Activated T-helper 2 cell treated with anti-CD3 and anti-CD28 coated beads, Interferon-gamma antibody, Interleukin-2, Interleukin-4, amounts not matched to agents 10 μg/mL and 5 μg/mL and 100 μg/mL, durations not matched to agents 14 hours and 24 hours and 36 hours (primary cell): ENCODE measurements at regions not wholly inside any gene's neighbourhood (a gene's known extent, or its start where the extent isn't known, plus 50 kb on each side); places are given as distances from the start of the nearest gene placed in this dataset.
"Not testable (repeated sequence)": the region's sequence is repeated elsewhere in the genome, so short reads cannot be mapped to it uniquely, and the experiment has no call there.

Experiments used
- DNase-seq: peaks from one replicate; pipeline ENCODE4 v3.0.0; 2021; ENCODE audit warnings: low spot score
- H3K27ac Mint-ChIP-seq: one replicate; pipeline ENCODE4 v1.8.0; 2021; ENCODE audit warnings: mixed read lengths
- H3K27me3 Mint-ChIP-seq: one replicate; pipeline ENCODE4 v1.8.0; 2021; ENCODE audit warnings: low read depth, mixed read lengths
- H3K36me3 Mint-ChIP-seq: one replicate; pipeline ENCODE4 v1.8.0; 2021; ENCODE audit warnings: low read depth, mixed read lengths
- H3K4me1 Mint-ChIP-seq: one replicate; pipeline ENCODE4 v1.8.0; 2021; ENCODE audit warnings: low read depth, mixed read lengths
- H3K4me3 Mint-ChIP-seq: one replicate; pipeline ENCODE4 v1.8.0; 2021; ENCODE audit warnings: low read depth, mild to moderate bottlenecking, moderate library complexity, mixed read lengths
- H3K9me3 Mint-ChIP-seq: one replicate; pipeline ENCODE4 v1.8.0; 2021; ENCODE audit warnings: mixed read lengths
- intact Hi-C: fragments of 100-400 bp; cut with micrococcal nuclease; formaldehyde crosslinking; loops from one replicate; pipeline ENCODE4 v1.15.1; 2023

GRCh38 chr4:65019775-65020174 is 610.5 kb upstream of the TECRL start:
- DNase-seq, result no peak
- Mint-ChIP-seq H3K4me3 (no peak overlapping the region), H3K4me1 (no peaks in the 10 kb centered on the region)

GRCh38 chr4:65018313-65018712 is 609.1 kb upstream of the TECRL start:
- Mint-ChIP-seq H3K27me3 (no peaks in the 10 kb centered on the region), H3K4me3 (no peak overlapping the region), H3K27ac (no peak overlapping the region), H3K36me3 (no peaks in the 10 kb centered on the region), H3K4me1 (no peaks in the 10 kb centered on the region), H3K9me3 (no peaks in the 10 kb centered on the region)
- intact Hi-C loops, result no loop called here
- no peak for DNase-seq

More at GRCh38 chr4:65019775-65020174, 610.5 kb upstream of the TECRL start:
- intact Hi-C loops, result no loop called here
- no peaks in the 10 kb centered on the region for H3K36me3 Mint-ChIP-seq
- H3K27me3 Mint-ChIP-seq, result no peaks in the 10 kb centered on the region
- H3K9me3 Mint-ChIP-seq, result peaks cover 4% of the 10 kb centered on the region
- H3K27ac Mint-ChIP-seq, result no peak overlapping the region

- Mint-ChIP-seq H3K4me3 (no peak overlapping the region), H3K4me1 (no peaks in the 10 kb centered on the region), H3K36me3 (no peaks in the 10 kb centered on the region), H3K9me3 (no peaks in the 10 kb centered on the region), H3K27me3 (no peaks in the 10 kb centered on the region), H3K27ac (no peak overlapping the region)
- intact Hi-C loops, result no loop called here
- DNase-seq, result no peak
These were observed 604.8 kb upstream of the TECRL start for GRCh38 chr4:65014078-65014477.

GRCh38 chr4:65007841-65008439 is 598.7 kb upstream of the TECRL start:
- Mint-ChIP-seq H3K36me3 (no peaks in the 10 kb centered on the region), H3K4me1 (no peaks in the 10 kb centered on the region), H3K27me3 (no peaks in the 10 kb centered on the region), H3K9me3 (no peaks in the 10 kb centered on the region), H3K27ac (no peak overlapping the region), H3K4me3 (no peak overlapping the region)
- no peak for DNase-seq
- intact Hi-C loops, result no loop called here

- Mint-ChIP-seq H3K36me3 (no peaks in the 10 kb centered on the region), H3K27ac (no peak overlapping the region), H3K4me1 (no peaks in the 10 kb centered on the region), H3K4me3 (no peak overlapping the region), H3K9me3 (peaks cover 8% of the 10 kb centered on the region), H3K27me3 (no peaks in the 10 kb centered on the region)
- DNase-seq, result no peak
- intact Hi-C loops, result no loop called here
These were observed 565.9 kb upstream of the TECRL start for GRCh38 chr4:64975177-64975576.

GRCh38 chr4:64969081-64969480 is 559.8 kb upstream of the TECRL start:
- H3K27ac Mint-ChIP-seq, result no peak overlapping the region
- no peaks in the 10 kb centered on the region for H3K36me3 Mint-ChIP-seq
- H3K4me1 Mint-ChIP-seq, result no peaks in the 10 kb centered on the region
- H3K4me3 Mint-ChIP-seq, result no peak overlapping the region
- H3K27me3 Mint-ChIP-seq, result no peaks in the 10 kb centered on the region
- no peak for DNase-seq
- H3K9me3 Mint-ChIP-seq, result peaks cover 30% of the 10 kb centered on the region
- intact Hi-C loops, result no loop called here

- no peaks in the 10 kb centered on the region for H3K36me3 Mint-ChIP-seq
These were observed 558.0 kb upstream of the TECRL start for GRCh38 chr4:64967286-64967685.

GRCh38 chr4:64960516-64960915 is 551.3 kb upstream of the TECRL start:
- Mint-ChIP-seq H3K4me3 (no peak overlapping the region), H3K27ac (no peak overlapping the region), H3K36me3 (no peaks in the 10 kb centered on the region), H3K27me3 (no peaks in the 10 kb centered on the region), H3K9me3 (peaks cover 25% of the 10 kb centered on the region), H3K4me1 (no peaks in the 10 kb centered on the region)
- intact Hi-C loops, result no loop called here
- DNase-seq, result no peak

More at GRCh38 chr4:64967286-64967685, 558.0 kb upstream of the TECRL start:
- no peaks in the 10 kb centered on the region for H3K27me3 Mint-ChIP-seq
- DNase-seq, result no peak
- intact Hi-C loops, result no loop called here
- no peak overlapping the region for H3K4me3 Mint-ChIP-seq
- peaks cover 30% of the 10 kb centered on the region for H3K9me3 Mint-ChIP-seq
- H3K4me1 Mint-ChIP-seq, result no peaks in the 10 kb centered on the region
- no peak overlapping the region for H3K27ac Mint-ChIP-seq

GRCh38 chr4:64940698-64941097 is 531.4 kb upstream of the TECRL start:
- no peaks in the 10 kb centered on the region for H3K4me1 Mint-ChIP-seq
- H3K36me3 Mint-ChIP-seq, result no peaks in the 10 kb centered on the region
- H3K27ac Mint-ChIP-seq, result no peak overlapping the region
- no peaks in the 10 kb centered on the region for H3K27me3 Mint-ChIP-seq
- H3K4me3 Mint-ChIP-seq, result no peak overlapping the region
- peaks cover 7% of the 10 kb centered on the region for H3K9me3 Mint-ChIP-seq
- intact Hi-C loops, result no loop called here
- DNase-seq, result no peak

- Mint-ChIP-seq H3K27me3 (no peaks in the 10 kb centered on the region), H3K9me3 (peaks cover 11% of the 10 kb centered on the region), H3K36me3 (no peaks in the 10 kb centered on the region), H3K4me3 (no peak overlapping the region), H3K4me1 (no peaks in the 10 kb centered on the region), H3K27ac (no peak overlapping the region)
- intact Hi-C loops, result no loop called here
- DNase-seq, result no peak
These were observed 526.3 kb upstream of the TECRL start for GRCh38 chr4:64935469-64936001.

GRCh38 chr4:64911846-64912245 is 502.6 kb upstream of the TECRL start:
- H3K27me3 Mint-ChIP-seq, result no peaks in the 10 kb centered on the region
- no peak overlapping the region for H3K27ac Mint-ChIP-seq
- peaks cover 13% of the 10 kb centered on the region for H3K9me3 Mint-ChIP-seq
- intact Hi-C loops, result no loop called here
- H3K36me3 Mint-ChIP-seq, result no peaks in the 10 kb centered on the region
- no peaks in the 10 kb centered on the region for H3K4me1 Mint-ChIP-seq
- DNase-seq, result no peak
- H3K4me3 Mint-ChIP-seq, result no peak overlapping the region

GRCh38 chr4:64903986-64904385 is 494.7 kb upstream of the TECRL start:
- Mint-ChIP-seq H3K4me3 (no peak overlapping the region), H3K27me3 (no peaks in the 10 kb centered on the region), H3K4me1 (no peaks in the 10 kb centered on the region), H3K36me3 (no peaks in the 10 kb centered on the region), H3K9me3 (peaks cover 7% of the 10 kb centered on the region), H3K27ac (no peak overlapping the region)
- intact Hi-C loops, result no loop called here
- no peak for DNase-seq

- Mint-ChIP-seq H3K9me3 (peaks cover 10% of the 10 kb centered on the region), H3K4me1 (no peaks in the 10 kb centered on the region), H3K4me3 (no peak overlapping the region), H3K27ac (no peak overlapping the region), H3K36me3 (no peaks in the 10 kb centered on the region), H3K27me3 (no peaks in the 10 kb centered on the region)
- no peak for DNase-seq
- intact Hi-C loops, result no loop called here
These were observed 490.3 kb upstream of the TECRL start for GRCh38 chr4:64899563-64899962.

- H3K27ac Mint-ChIP-seq, H3K36me3 Mint-ChIP-seq, DNase-seq, H3K4me1 Mint-ChIP-seq, intact Hi-C loops, H3K4me3 Mint-ChIP-seq, H3K27me3 Mint-ChIP-seq: not testable (repeated sequence)
- H3K9me3 Mint-ChIP-seq, result peaks cover 12% of the 10 kb centered on the region
These were observed 489.8 kb upstream of the TECRL start for GRCh38 chr4:64899030-64899429.
